GM19351 (cell line): ENCODE measurements at regions not wholly inside any gene's neighbourhood (a gene's known extent, or its start where the extent isn't known, plus 50 kb on each side); places are given as distances from the start of the nearest gene placed in this dataset.
"Not testable (repeated sequence)": the region's sequence is repeated elsewhere in the genome, so short reads cannot be mapped to it uniquely, and the experiment has no call there.

Source experiments
- ATAC-seq: cut with Tn5 transposase; IDR thresholded peaks from one replicate; pipeline ENCODE4 v1.9.1; 2021; ENCODE audit warnings: mild to moderate bottlenecking, moderate library complexity; ENCODE audit not compliant: unreplicated experiment

GRCh38 chr13:79933389-79933788 is 407.5 kb downstream of the SPRY2 start:
- ATAC-seq: no peak

- no peak for ATAC-seq
Observed at GRCh38 chr13:79932556-79932955, 408.4 kb downstream of the SPRY2 start.

GRCh38 chr13:79923973-79924556 is 416.9 kb downstream of the SPRY2 start:
- not testable (repeated sequence) for ATAC-seq

DNA sequence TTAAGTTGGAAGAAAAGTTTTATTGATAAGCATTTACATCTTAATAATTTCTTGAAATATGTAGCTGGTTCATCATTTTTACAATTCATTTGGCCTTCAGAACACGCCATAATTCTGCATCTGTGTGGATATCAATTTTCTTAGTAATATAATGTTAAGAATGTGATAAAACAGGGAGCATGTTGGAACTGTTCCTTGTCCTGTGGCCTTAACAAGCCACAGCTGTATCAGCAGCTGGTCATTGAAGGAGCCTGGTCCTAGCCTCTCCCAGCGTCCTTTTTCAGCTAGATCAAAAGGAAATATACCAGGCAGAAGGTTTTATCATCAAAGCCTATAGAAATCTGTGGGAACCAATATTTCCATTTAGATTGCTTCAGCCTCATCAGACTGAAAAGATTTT is 421.8 kb downstream of the SPRY2 start:
- ATAC-seq: no peak

DNA sequence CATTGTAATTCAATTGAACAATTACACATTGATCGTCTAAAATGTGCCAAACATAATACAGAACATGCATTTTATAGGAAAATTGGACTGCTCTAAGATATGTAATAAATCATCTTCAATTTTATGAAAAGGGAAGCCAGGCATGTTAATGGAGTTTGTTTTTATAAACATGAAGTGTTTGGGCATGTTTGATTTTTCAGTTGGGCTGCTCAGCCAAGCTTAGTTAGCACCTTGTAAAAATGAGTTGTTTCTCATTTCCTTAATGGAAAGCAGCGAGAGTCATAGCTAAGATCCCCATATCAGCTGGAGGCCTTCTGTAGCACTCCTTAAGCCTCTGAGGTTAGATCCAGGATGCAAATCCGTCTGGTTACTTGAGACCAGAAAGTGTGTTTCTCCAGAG is 422.3 kb downstream of the SPRY2 start:
- no peak for ATAC-seq

DNA sequence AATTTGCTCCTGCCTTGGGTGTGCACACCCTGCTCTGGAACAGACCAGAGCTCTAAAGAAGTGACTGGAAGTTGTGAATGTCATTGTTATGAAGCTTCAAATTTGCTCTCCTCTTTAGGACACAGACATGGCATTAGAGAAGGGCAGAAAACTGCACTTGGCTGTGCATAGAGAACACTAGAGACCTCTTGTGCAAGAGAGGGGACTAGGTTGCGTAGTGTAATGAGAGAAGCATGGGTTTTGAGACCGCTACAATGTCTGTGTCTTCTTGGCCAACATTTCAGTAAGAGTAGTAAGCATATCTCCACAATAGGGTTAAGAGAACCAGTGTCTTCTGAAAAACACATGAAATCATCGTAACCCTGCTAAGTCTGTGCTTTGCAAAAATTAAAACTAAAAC is 423.3 kb downstream of the SPRY2 start:
- no peak for ATAC-seq

- no peak for ATAC-seq
Observed at GRCh38 chr13:79915114-79915811, 425.7 kb downstream of the SPRY2 start.

DNA sequence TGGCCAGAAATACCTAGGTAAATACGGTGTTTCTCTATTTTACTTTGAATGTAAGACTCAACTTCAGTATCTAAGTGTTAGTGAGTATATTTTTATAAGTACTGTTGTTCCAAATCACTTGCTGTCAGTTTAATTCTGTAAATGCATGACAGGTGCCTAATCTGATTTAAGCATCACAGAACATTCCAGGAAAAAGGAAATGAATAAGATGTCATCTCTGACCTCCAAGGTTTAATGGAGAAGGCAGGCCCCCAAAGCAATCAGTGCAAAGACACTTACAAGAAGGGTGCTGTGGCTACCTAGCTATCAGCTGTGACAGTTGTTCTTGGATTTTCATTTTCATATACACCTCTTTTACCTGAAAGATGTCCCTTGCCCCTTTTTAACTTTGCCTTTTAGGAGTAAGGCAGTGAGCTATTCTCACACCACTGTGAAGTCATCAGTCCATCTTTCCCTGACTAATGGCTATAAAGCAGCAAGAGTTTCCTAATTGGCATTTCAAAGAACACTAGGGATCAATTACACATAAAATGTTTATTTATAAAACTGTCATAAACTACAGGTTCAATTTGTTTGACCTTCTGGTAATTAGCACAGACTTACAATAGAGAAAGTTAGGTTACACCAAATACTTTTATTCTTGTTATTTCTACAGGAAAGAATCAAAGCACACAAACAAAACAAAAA is 427.6 kb downstream of the SPRY2 start:
- ATAC-seq: no peak

DNA sequence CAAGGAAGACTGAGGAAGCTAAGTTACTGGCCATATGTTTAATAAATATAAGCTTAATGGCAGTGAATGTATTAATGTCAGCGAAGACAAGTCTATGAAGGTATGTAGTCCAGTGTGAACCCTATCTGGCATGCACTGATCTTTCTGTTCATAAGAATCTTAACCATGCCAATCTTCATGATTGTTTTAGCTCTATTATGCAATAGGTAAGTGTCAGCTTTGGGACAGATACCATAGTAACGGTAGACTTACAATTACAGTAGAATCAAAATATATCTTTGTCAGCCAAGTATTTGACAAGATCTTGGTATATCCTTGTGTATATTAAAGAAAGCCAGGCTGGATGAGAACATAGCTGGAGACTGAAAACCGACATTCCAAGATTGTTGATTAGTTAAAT is 428.5 kb downstream of the SPRY2 start:
- ATAC-seq: no peak

- ATAC-seq: no peak
Observed at GRCh38 chr13:79910875-79911540, 429.9 kb downstream of the SPRY2 start.

- ATAC-seq: no peak
Observed at GRCh38 chr13:79909644-79910043, 428.7 kb downstream of the NDFIP2 start.

DNA sequence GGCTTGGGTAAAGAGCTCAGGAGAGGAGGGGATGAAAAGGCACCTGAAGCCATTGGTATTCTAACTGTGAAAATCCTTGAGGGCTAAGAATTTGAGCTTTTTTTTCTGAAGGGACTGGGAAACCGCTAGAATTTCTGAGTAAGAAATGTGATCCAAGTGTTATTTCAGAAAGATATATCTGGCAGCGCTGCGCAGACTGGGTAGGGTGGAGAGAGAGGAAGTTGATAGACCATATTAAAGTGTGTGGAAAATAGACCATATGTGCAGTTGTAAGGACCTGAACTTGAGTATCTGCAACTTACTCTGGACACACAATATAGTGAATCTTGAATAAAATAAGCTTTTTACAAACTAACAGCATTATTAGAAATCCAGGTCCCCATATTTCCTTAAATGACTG is 427.4 kb downstream of the NDFIP2 start:
- no peak for ATAC-seq

DNA sequence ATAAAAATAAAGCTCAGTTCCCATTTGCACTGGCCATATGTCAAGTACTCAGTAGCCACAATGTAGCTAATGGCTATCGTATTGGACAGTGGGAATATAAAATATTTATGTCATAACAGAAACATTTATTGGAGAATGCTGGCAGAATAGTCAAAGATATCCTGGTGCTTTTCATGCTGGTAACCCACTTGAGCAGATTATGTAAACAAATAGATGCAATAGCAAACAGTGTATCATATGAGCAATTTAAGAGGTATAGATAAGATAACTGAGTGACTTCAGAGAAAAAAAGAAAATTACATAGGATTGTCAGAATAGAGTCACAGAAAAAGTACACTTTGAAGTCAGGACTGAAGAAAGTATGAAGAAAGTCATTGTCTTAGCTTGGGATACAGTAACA is 426.6 kb downstream of the NDFIP2 start:
- ATAC-seq: no peak

DNA sequence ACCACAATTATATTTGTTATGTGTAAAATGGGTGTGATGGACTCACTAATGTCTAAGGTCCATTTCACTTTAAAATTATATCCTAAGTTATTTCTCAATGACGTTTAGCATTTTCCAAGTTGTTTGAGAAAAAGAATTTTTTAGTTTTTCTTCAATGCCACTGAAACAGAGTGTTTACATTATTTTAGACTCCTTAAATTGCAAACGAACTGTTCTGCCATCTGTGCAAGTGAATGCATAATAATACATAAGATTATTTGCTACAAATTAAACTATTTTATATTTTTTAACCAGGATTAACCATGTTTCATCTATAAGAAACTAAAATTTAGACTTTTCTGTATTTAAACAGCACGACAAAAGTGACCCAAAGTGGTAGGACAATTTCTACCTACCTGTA is 425.4 kb downstream of the NDFIP2 start:
- no peak for ATAC-seq

- ATAC-seq: no peak
Observed at GRCh38 chr13:79905018-79905417, 424.1 kb downstream of the NDFIP2 start.

DNA sequence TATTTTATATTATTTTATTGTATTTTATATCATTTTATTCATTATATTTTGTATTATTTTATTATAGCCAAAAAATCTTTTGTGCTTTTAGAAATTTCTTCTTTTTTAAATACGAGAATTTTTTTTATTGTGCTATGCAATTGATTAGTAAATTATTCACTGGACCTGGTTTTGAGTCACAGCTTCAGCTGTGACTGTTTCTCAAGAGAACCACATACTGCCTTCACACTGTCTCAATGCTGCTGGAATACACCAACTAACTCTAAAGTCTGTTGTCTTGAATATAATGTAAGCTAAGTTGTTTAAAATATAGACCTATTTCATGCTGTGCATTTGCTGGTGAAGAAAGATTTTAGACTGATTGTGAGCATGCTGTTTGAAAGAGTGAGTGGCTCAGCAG is 423.6 kb downstream of the NDFIP2 start:
- no peak for ATAC-seq

DNA sequence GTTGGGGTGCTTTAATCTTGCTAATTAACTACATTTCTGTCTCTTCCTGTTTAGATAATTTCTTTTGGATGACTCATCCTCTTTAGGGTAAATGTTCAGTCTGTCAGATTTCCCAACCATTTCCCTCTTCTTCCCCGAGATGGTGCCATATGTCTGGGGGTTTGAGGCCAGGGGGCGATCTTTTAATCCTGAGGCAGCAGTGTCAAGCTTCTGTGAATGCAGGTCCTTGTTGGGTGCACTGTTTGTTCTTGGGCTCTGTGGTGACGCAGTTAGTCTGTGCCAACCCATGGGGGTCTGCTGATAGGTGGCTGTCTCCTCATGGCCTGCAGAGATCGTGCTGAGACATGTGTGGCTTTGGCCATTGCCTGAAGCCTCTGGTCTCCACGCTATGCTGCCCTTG is 420.4 kb downstream of the NDFIP2 start:
- no peak for ATAC-seq

DNA sequence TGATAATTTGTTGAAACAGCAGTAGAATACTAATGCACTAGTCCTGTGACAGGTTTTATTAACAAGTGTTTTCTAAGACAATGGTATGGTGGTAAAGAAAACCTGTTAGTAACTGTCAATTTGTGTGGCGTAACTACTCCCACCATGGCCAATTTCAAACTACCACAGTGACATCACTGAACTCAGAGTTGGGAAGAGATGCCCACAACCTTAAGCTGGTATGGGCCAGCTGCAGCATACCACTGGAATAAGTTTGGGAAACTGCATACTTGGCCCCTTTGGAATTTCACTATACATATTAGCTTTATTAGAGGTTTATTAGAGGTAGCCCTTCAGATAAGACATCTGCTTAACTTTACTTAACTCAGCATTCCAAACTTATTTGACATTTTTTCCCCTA is 419.4 kb downstream of the NDFIP2 start:
- ATAC-seq: no peak

GRCh38 chr13:79898996-79899395 is 418.0 kb downstream of the NDFIP2 start:
- ATAC-seq: no peak

- no peak for ATAC-seq
Observed at GRCh38 chr13:79898202-79898826, 417.4 kb downstream of the NDFIP2 start.

GRCh38 chr13:79896851-79897250 is 415.9 kb downstream of the NDFIP2 start:
- no peak for ATAC-seq
